ENCODE measurements at regions not wholly inside any gene's neighbourhood (a gene's known extent, or its start where the extent isn't known, plus 50 kb on each side); places are given as distances from the start of the nearest gene placed in this dataset.

DNA sequence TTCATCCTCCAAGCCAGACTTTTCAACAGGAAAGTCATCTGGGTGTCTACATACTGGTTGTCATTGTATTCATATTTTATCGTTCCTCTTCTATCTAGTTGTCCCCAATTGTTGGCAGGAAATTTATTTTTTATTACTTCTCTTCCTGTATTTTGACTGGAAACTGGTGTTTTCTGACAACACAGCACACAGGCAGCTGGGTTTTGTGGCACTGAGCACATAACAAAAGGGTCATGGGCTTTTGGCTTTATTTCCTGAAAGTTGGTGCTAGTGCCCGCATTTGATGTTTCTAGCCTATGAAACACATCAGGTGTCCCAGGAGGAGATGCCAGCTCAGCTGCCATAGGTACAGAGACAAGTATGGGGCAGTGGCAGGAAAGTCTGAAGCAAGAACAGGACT lies 126.4 kb downstream of the TMEM17 start:
- Histone ChIP-seq H3K9ac (ENCODE audit: low read length) (no peak overlapping the region), H3K4me1 (ENCODE audit: control insufficient read depth in 2 of 2, insufficient read depth in 2 of 2, low read length in 2 of 2) (no peaks in the 10 kb centered on the region), H4K20me1 (ENCODE audit: control insufficient read depth, insufficient read depth, low read length, poor library complexity, severe bottlenecking) (no peaks in the 10 kb centered on the region), H3K27ac (ENCODE audit: low read length in 2 of 2) (no peak overlapping the region), H3K9me3 (ENCODE audit: control extremely low read depth in 1 of 3, control insufficient read depth in 2 of 3, insufficient read depth in 1 of 3, low read length in 2 of 3) (no peaks in the 10 kb centered on the region), H3K79me2 (ENCODE audit: control insufficient read depth, insufficient read depth, low read length) (no peaks in the 10 kb centered on the region), H3K4me2 (replicated peaks; ENCODE audit: low read depth, low read length, poor library complexity, severe bottlenecking) (no peak overlapping the region), H3K27me3 (replicated peaks in 1 of 4; ENCODE audit: control extremely low read depth in 1 of 4, control insufficient read depth in 3 of 4, insufficient read depth in 4 of 4, low read length in 3 of 4) (no peaks in the 10 kb centered on the region), H2AFZ (ENCODE audit: insufficient read depth, low read depth, low read length, poor library complexity, severe bottlenecking) (no peak overlapping the region), H3K36me3 (replicated peaks in 1 of 2; ENCODE audit: control extremely low read depth in 1 of 2, control insufficient read depth in 1 of 2, extremely low read depth in 1 of 2, insufficient read depth in 2 of 2, low read length in 1 of 2) (no peaks in the 10 kb centered on the region), H3K4me3 (ENCODE audit: control extremely low read depth in 1 of 5, extremely low read depth in 1 of 5, insufficient read depth in 1 of 5, low read depth in 2 of 5, low read length in 4 of 5) (no peak overlapping the region)
- ATAC-seq (ENCODE audit: low read depth) (no peak), DNase-seq (no peak)
- WGBS (ENCODE audit: insufficient coverage), result 20% methylated on average over 1 of the region's 2 CpGs
- no peak for TF ChIP-seq EZH2 (IDR thresholded peaks at IDR 0.05; ENCODE audit: borderline replicate concordance, insufficient read depth, low read depth, low read length, poor library complexity, severe bottlenecking)
- TF ChIP-seq, protein P1, sequence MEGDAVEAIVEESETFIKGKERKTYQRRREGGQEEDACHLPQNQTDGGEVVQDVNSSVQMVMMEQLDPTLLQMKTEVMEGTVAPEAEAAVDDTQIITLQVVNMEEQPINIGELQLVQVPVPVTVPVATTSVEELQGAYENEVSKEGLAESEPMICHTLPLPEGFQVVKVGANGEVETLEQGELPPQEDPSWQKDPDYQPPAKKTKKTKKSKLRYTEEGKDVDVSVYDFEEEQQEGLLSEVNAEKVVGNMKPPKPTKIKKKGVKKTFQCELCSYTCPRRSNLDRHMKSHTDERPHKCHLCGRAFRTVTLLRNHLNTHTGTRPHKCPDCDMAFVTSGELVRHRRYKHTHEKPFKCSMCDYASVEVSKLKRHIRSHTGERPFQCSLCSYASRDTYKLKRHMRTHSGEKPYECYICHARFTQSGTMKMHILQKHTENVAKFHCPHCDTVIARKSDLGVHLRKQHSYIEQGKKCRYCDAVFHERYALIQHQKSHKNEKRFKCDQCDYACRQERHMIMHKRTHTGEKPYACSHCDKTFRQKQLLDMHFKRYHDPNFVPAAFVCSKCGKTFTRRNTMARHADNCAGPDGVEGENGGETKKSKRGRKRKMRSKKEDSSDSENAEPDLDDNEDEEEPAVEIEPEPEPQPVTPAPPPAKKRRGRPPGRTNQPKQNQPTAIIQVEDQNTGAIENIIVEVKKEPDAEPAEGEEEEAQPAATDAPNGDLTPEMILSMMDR (IDR thresholded peaks at IDR 0.05), result no peak
- no peaks in the 10 kb centered on the region for H3K27me3 Mint-ChIP-seq
- CTCF ChIA-PET, result no interaction called here
- H3K4me3 Mint-ChIP-seq, result no peak overlapping the region
- H3K9me3 Mint-ChIP-seq (ENCODE audit: insufficient read depth), result no peaks in the 10 kb centered on the region
- H3K4me1 Mint-ChIP-seq, result no peaks in the 10 kb centered on the region
- POLR2A ChIA-PET, result no interaction called here
- no peak overlapping the region for H3K27ac Mint-ChIP-seq
- intact Hi-C loops (cut with micrococcal nuclease), result no loop called here

DNA sequence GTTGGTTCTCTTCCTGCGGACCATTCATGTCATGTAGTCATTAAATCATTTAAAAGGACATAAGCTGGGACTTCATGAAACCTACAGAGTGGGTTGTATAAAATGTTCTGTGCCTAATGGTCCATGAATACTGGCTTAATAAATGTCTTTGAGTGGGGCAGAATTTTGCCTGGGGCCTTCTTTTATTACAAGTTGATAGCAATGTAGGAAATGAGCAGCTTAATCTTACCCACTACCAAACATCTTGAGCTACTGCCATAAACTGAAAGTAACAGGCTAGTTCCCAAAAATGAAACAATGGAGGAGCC lies 130.9 kb downstream of the TMEM17 start:
- Mint-ChIP-seq H3K27ac (no peak overlapping the region), H3K27me3 (no peaks in the 10 kb centered on the region), H3K4me3 (no peak overlapping the region), H3K4me1 (no peaks in the 10 kb centered on the region), H3K9me3 (ENCODE audit: insufficient read depth) (peaks cover 3% of the 10 kb centered on the region)
- ChIA-PET POLR2A (no interaction called here), CTCF (no interaction called here)
- no peaks in the 10 kb centered on the region for H3K79me2 ChIP-seq (ENCODE audit: control insufficient read depth, insufficient read depth, low read length)
- H4K20me1 ChIP-seq (ENCODE audit: control insufficient read depth, insufficient read depth, low read length, poor library complexity, severe bottlenecking), result no peaks in the 10 kb centered on the region
- DNase-seq, result no peak
- H3K4me1 ChIP-seq (ENCODE audit: control insufficient read depth in 2 of 2, insufficient read depth in 2 of 2, low read length in 2 of 2), result no peaks in the 10 kb centered on the region
- WGBS (ENCODE audit: insufficient coverage), result 60% methylated on average over 1 of the region's 1 CpG
- intact Hi-C loops (cut with micrococcal nuclease), result no loop called here
- peaks cover 0 to 7% (median 7%) of the 10 kb centered on the region in 3 donors for H3K9me3 ChIP-seq (ENCODE audit: control extremely low read depth in 1 of 3, control insufficient read depth in 2 of 3, insufficient read depth in 1 of 3, low read length in 2 of 3)
- no peak overlapping the region for H3K4me3 ChIP-seq (ENCODE audit: control extremely low read depth in 1 of 5, extremely low read depth in 1 of 5, insufficient read depth in 1 of 5, low read depth in 2 of 5, low read length in 4 of 5)
- H3K27ac ChIP-seq (ENCODE audit: low read length in 2 of 2), result no peak overlapping the region
- TF ChIP-seq, protein P1 (IDR thresholded peaks at IDR 0.05), result no peak
- no peak for TF ChIP-seq EZH2 (IDR thresholded peaks at IDR 0.05; ENCODE audit: borderline replicate concordance, insufficient read depth, low read depth, low read length, poor library complexity, severe bottlenecking)
- no peaks in the 10 kb centered on the region for H3K36me3 ChIP-seq (replicated peaks in 1 of 2; ENCODE audit: control extremely low read depth in 1 of 2, control insufficient read depth in 1 of 2, extremely low read depth in 1 of 2, insufficient read depth in 2 of 2, low read length in 1 of 2)
- no peak overlapping the region for H3K9ac ChIP-seq (ENCODE audit: low read length)
- H3K27me3 ChIP-seq (replicated peaks in 1 of 4; ENCODE audit: control extremely low read depth in 1 of 4, control insufficient read depth in 3 of 4, insufficient read depth in 4 of 4, low read length in 3 of 4), result no peaks in the 10 kb centered on the region
- H2AFZ ChIP-seq (ENCODE audit: insufficient read depth, low read depth, low read length, poor library complexity, severe bottlenecking), result no peak overlapping the region
- no peak overlapping the region for H3K4me2 ChIP-seq (replicated peaks; ENCODE audit: low read depth, low read length, poor library complexity, severe bottlenecking)
- ATAC-seq (ENCODE audit: low read depth), result no peak

Data from B cell (primary cell).